Breast epithelium (tissue), 4 donors: ENCODE measurements at regions not wholly inside any gene's neighbourhood (a gene's known extent, or its start where the extent isn't known, plus 50 kb on each side); places are given as distances from the start of the nearest gene placed in this dataset.
A peak's percentile ranks its signal among the peaks of the same experiment; 100 is the strongest.
"Not testable (repeated sequence)": the region's sequence is repeated elsewhere in the genome, so short reads cannot be mapped to it uniquely, and the experiment has no call there.

ENCODE experiments used
- DNase-seq, 2 donors: peaks; one replicate each; pipeline ENCODE4 v3.0.0-alpha.2; 2019; ENCODE audit warnings: low spot score in 2 of 2
- H3K27ac ChIP-seq, 2 donors: fragments of 200-600 bp; sonication (generic) in 1 of 2; one replicate each; pipeline ENCODE4 v1.5.1; 2016 to 2019; ENCODE audit warnings: mild to moderate bottlenecking in 1 of 2
- H3K27me3 ChIP-seq, 2 donors: fragments of 200-600 bp; sonication (generic) in 1 of 2; one replicate each; pipeline versions ENCODE4 v1.5.1 to v1.6.0; 2017 to 2019; ENCODE audit warnings: control low read depth in 1 of 2, mild to moderate bottlenecking in 1 of 2
- H3K36me3 ChIP-seq: fragments of 200-600 bp; one replicate; pipeline ENCODE4 v1.5.1; 2019
- H3K4me1 ChIP-seq, 2 donors: fragments of 200-600 bp; sonication (generic); one replicate each; pipeline ENCODE4 v1.5.1; 2016 to 2019; ENCODE audit warnings: control low read depth in 1 of 2
- H3K4me3 ChIP-seq, 3 donors: fragments of 200-600 bp; sonication (generic); 1 replicate in 2 of 3; 2 replicates in 1 of 3; pipeline ENCODE4 v1.5.1; 2016 to 2019; ENCODE audit warnings: mild to moderate bottlenecking in 3 of 3, moderate library complexity in 2 of 3
- H3K9me3 ChIP-seq, 2 donors: fragments of 200-600 bp; sonication (generic) in 1 of 2; one replicate each; pipeline ENCODE4 v1.5.1; 2016 to 2019; ENCODE audit warnings: control low read depth in 1 of 2
- intact Hi-C: fragments of 100-400 bp; cut with DNase I; formaldehyde crosslinking; loops from one replicate; pipeline ENCODE4 v1.15.1; 2023; ENCODE audit warnings: low total_unique reads

DNA sequence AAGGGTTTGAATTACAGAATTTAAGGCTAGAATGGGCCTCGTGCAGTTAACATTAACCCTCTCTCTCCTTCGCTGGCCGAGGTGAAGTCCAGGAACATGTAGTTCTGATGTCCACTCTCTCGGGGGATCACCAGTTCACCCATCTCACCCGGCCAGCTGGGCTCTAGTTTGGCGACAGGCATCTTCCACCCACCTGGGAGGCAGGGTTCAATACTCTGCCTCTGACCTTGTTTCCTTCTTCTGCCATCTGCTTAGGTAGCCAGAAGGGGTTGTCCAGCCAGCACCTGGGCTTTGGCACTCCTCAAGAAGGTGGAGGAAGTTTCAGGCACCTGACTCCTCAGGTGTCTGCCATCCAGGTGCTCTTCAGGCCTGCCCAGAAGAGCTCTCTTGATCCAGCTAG lies 2857.8 kb downstream of the RPIA start:
- intact Hi-C loops, H3K4me1 ChIP-seq, H3K4me3 ChIP-seq, H3K36me3 ChIP-seq, H3K9me3 ChIP-seq, H3K27me3 ChIP-seq, H3K27ac ChIP-seq: not testable (repeated sequence)
- DNase-seq: peak in 1 of 2 donors; percentile 50

DNA sequence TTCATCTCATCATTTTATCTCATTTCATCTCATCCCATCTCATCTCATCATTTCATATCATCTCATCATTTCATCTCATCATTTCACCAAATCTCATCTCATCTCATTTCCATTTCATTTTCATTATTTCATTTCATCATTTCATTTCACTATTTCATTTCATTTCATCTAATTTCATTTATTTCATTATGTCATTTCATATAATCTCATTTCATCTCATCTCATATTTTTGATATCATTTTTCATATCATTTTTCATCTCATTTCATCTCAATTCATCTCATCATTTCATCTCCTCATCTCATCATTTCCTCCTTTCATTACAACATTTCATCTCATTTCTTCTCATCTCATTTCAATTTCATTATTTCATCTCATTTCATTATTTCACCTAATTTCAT lies 2866.8 kb downstream of the RPIA start:
- H3K36me3 ChIP-seq, H3K4me1 ChIP-seq, H3K27ac ChIP-seq, DNase-seq, intact Hi-C loops, H3K4me3 ChIP-seq, H3K27me3 ChIP-seq, H3K9me3 ChIP-seq: not testable (repeated sequence)

DNA sequence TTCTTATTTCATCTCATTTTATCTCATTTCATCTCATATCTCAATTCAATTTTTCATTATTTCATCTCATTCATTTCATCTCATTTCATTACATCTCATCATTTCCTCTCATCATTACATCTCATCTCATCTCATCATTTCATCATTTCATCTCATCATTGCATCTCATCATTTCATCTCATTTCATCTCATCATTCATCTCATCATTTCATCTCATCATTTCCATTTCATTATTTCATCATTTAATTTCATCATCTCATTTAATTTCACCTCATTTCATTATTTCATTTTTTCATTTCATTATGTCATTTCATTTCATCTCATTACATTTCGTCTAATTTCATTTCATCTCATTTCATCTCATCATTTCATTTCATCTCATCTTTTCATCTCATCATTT lies 2867.8 kb downstream of the RPIA start:
- DNase-seq, H3K4me1 ChIP-seq, H3K36me3 ChIP-seq, H3K27ac ChIP-seq, intact Hi-C loops, H3K4me3 ChIP-seq, H3K9me3 ChIP-seq, H3K27me3 ChIP-seq: not testable (repeated sequence)

DNA sequence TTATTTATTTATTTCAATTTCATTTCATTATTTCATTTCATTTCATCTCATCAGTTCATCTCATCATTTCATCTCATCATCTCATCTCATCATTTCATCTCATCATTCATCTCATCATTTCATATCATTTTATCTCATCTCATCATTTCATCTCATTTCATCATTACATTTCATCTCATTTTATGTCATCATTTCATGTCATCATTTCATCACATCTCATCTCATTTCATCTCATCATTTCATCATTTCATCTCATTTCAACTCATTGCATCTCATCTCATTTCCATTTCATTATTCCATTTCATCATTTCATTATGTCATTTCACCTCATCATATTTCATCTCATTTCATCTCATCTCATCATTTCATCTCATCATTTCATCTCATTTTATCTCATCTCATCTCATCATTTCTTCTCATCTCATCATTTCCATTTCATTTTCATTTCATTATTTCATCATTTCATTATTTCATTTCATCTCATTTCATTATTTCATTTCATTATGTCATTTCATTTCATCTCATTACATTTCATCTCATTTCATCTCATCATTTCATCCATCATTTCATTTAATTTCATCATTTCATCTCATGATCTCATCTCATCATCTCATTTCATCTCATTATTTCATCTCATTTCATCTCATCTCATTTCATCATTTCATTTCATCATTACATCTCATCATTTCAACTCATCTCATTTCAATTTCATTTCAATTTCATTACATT lies 2868.6 kb downstream of the RPIA start:
- H3K36me3 ChIP-seq, intact Hi-C loops, H3K9me3 ChIP-seq, DNase-seq, H3K27me3 ChIP-seq, H3K4me3 ChIP-seq, H3K27ac ChIP-seq, H3K4me1 ChIP-seq: not testable (repeated sequence)

DNA sequence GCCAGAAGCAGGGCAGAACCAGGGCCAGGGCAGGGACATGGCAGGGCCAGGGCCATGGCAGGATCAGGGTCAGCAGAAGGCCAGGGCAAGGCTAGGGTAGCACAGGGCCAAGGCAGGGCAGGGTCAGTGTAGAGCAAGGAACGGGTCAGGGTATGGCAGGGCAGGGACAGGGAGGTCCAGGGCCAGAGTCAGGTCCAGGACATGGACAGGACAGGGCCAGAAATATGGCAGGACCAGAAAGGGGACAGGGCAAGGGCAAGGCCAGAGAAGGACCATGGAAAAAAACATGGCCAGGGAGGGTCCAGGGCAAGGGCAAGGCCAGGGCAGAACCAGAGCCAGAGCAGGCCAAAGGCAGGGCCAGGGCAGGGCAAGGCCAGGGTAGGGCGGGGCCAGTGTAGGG lies 2870.7 kb downstream of the RPIA start:
- H3K4me1 ChIP-seq, intact Hi-C loops, H3K27ac ChIP-seq, H3K36me3 ChIP-seq, H3K9me3 ChIP-seq, DNase-seq, H3K27me3 ChIP-seq, H3K4me3 ChIP-seq: not testable (repeated sequence)

DNA sequence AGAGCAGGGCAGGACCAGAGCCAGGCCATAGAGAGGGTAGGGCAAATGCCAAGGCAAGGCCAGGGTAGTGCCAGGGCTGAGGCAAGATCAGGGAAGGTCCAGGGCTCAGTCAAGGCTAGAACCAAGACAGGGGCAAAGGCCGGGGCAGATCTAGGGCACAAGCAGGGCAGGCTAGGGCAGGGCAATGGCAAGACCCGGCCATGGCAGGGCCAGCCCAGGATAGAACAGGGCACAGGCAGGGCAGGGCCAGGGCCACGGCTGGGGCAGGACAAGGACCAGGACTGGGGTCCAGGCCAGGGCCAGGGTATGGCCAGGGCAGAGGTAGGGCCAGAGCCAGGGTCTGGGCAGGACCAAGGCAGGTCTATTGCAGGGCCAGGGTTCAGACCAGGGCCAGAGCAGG lies 2873.2 kb downstream of the RPIA start:
- H3K4me3 ChIP-seq, H3K9me3 ChIP-seq, H3K27me3 ChIP-seq, DNase-seq, H3K4me1 ChIP-seq, intact Hi-C loops, H3K27ac ChIP-seq, H3K36me3 ChIP-seq: not testable (repeated sequence)

DNA sequence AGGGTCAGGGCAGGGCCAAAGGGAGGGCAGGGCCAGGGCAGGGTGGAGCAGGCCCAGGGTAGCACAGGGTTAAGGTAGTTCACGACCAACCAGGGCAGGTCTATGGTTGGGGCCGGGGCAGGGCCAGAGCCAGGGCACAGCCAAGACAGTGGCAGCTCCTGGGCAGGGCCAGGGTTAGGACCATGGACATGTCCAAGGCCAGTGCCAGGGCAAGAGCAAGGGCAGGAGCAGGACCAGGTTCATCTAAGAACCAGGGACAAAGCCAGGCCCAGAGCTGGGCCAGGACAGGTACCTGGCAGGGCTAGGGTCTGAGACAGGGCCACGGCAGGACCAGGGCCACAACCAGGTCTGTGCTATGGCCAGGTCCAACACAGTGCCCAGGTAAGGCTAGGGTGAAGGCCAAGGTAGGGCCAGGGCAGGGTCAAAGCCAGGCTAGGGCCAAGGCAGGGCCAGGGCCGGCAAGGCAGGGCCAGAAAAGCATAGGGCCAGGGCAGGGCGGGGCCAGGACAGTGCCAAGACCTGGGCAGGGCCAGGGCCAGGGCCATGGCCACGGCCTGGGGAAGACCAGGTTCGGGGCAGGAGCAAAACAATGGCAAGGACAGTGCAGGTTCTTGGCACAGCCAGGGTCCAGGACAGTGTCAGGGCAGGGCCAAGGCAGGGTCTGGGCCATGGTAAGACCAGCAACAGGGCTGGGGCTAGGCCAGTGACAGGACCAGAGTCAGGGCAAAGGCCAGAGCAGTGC lies 2874.4 kb downstream of the RPIA start:
- DNase-seq, H3K4me3 ChIP-seq, intact Hi-C loops: not testable (repeated sequence)

DNA sequence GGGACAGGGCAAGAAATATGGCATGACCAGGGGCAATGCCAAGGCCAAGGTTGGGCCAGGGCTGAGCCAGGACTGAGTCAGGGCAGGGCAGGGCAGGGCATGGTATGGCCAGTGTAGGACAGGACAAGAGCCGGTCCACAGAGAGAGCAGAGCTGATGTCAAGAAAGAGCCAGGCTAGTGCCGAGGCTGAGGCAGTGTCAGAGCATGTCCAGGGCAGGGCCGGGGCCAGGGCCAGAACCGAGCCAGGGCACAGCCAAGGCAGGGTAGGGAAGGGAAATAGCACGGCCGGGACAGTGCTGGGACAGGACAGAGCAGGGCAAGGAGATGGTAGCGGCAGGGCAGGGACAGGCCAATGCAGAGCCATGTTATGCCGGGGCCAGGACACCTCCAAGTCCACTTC lies 2875.1 kb downstream of the RPIA start:
- H3K4me1 ChIP-seq, H3K27ac ChIP-seq, DNase-seq, H3K9me3 ChIP-seq, intact Hi-C loops, H3K27me3 ChIP-seq, H3K4me3 ChIP-seq, H3K36me3 ChIP-seq: not testable (repeated sequence)

More for the DNA sequence above, 2874.4 kb downstream of the RPIA start:
- H3K9me3 ChIP-seq, H3K4me1 ChIP-seq, H3K36me3 ChIP-seq, H3K27ac ChIP-seq, H3K27me3 ChIP-seq: not testable (repeated sequence)

DNA sequence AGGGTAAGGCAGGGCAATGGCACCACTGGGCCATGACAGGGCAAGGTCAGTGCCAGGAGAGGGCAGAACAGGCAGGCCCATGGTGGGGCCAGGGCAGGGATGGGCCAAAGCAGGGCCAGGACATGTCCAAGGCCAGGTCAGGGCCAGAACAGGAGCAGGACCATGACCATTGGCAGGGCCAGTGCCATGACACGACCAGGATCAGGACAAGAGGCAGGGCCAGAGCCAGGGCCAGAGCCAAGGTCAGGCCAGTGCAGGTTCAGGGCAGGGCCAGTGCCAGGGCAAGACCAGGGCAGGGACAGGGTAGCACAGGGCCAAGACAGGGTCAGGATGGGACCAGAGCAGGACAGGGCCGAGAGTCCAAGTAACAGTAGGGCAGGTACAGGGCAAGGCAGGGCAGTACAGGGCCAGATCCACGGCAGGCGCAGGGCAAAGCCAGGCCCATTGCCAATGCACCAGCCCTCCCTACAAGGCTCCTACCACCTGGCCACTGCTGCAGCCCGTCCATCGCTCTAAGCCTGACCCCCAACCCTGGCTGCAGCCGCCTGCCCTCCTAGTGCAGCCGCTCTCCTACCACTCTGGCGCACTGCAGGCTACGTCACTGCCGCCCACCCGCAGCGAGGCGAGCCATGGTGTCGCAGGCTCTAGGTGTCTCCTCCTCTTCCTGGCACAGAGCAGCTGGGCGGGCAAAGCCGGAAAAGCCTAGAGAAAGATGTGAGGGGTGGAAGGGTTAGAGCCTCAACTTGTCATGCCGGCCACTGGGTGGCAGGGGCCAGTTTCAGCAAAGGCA lies 2876.3 kb downstream of the RPIA start:
- intact Hi-C loops, H3K9me3 ChIP-seq, H3K4me1 ChIP-seq, H3K27ac ChIP-seq, DNase-seq, H3K4me3 ChIP-seq, H3K27me3 ChIP-seq, H3K36me3 ChIP-seq: not testable (repeated sequence)

DNA sequence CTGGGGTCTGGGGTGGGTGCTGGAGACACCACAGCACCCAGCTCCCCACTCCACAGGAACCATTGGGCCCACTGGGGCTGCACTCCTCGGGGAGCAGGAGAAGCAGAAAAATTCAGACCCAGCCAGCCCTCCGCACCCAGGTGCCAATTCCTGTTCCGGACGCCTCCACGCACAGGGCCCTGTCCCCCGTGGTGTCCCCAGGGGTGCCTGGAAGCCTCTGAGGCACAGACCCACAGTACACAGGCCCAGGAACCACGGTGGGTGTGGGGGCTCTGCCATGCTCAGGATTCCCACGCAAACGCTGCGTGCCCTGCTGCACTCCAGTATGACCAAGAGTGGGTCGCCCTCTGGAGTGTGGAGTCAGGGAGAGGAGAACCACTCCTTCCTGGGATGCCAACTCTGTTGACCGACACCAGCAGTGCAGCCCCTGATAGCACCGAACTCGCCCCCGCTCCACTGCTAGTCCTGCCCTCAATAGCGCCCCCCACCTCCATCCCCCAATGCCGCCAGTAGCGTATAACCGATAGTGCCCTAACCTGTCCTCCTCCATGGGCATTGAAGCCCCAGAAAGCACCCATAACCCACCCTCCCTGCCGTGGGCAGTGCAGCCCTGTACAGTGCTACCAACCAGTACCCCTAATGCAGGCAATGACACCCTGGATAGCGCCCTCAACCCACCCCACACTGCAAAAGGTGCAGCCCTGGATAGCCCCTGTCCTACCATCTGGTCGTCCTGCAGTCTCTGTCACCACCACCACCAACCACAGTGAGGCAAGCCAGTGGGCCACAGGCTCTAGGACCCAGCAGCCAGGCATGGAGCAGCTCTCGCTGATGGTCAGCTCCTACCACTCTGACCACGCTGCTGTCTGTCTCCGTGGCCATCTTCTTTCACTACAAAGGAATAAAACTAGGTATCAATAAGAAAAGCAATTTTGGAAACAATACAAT lies 2877.2 kb downstream of the RPIA start:
- H3K9me3 ChIP-seq, H3K36me3 ChIP-seq, H3K27me3 ChIP-seq, H3K4me3 ChIP-seq, DNase-seq, intact Hi-C loops, H3K4me1 ChIP-seq, H3K27ac ChIP-seq: not testable (repeated sequence)

DNA sequence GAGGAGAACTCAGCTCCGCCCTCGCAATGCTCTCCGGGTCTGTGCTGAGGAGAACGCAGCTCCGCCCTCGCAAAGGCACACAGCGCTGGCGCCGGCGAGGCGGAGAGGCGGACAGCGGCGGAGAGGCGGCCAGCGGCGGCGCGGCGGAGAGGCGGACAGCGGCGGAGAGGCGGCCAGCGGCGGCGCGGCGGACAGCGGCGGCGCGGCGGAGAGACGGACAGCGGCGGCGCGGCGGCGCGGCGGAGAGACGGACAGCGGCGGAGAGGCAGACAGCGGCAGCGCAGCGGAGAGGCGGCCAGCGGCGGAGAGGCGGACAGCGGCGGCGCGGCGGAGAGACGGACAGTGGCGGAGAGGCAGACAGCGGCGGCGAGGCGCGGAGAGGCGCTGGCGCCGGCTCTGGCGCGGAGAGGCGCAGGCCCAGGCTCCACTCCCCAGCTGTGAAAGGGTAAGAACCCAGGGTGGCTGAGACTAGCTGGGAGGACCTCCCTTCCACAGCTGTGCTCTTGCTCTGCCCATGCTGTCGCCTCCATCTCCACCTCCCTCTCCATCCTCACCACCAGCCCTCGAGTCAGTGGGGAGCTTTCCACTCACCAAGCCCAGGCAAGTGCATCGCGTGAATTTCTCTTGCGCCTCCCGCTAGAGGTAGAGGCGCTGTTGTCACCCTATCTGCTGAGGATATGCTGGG lies 2879.9 kb downstream of the RPIA start:
- DNase-seq, H3K27me3 ChIP-seq, H3K36me3 ChIP-seq, H3K27ac ChIP-seq, H3K4me1 ChIP-seq, H3K9me3 ChIP-seq, intact Hi-C loops: not testable (repeated sequence)
- H3K4me3 ChIP-seq: peak overlapping the region in 1 of 3 donors; percentile 7

DNA sequence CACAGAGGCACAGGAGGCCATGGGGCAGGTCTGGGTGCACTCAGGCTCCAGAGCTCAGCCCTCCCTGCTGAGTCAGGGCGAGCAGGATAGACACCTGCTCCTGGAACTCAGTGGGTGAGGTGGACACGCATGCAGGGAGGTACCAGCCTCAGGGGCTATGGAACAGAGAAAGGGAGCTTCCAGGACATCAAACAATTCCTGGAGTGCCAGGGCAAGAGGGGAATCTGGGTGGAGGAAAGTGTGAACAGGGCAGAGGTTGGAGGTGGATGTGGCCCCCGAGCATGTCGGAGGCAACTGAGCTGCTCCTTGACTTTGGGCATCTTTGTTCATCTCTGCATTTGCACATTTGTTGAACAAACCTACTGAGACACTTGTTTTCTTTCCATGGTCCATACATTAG lies 2881.5 kb downstream of the RPIA start:
- H3K27me3 ChIP-seq, H3K4me1 ChIP-seq, H3K27ac ChIP-seq, DNase-seq, H3K4me3 ChIP-seq, H3K9me3 ChIP-seq, H3K36me3 ChIP-seq, intact Hi-C loops: not testable (repeated sequence)
